ENCODE measurements at regions not wholly inside any gene's neighbourhood (a gene's known extent, or its start where the extent isn't known, plus 50 kb on each side); places are given as distances from the start of the nearest gene placed in this dataset.

DNA sequence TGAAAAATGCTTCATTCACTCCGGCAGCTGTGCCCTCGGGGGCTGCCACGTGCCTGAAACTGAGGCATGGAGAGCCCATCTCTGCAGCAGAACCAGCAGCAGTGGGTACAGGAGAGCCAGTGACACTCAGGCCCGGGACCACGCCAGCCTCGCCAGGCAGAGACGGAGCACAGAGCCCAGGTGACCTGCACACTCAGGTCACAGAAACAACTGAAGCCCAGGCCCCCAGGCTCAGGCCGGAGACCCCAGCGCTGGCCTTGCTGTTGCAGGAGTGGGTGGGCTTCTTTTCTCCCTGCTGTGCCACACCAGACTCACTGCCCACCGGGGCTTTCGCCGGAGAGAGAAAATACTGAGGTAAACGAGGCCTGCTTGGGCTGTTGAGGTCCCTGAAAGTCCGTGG, 117.3 kb downstream of the SOX1 start:
- in situ Hi-C loops (cut with MboI; ENCODE audit: low sequenced_read_pairs, unreplicated experiment) = no loop called here
- TF ChIP-seq, protein P1, sequence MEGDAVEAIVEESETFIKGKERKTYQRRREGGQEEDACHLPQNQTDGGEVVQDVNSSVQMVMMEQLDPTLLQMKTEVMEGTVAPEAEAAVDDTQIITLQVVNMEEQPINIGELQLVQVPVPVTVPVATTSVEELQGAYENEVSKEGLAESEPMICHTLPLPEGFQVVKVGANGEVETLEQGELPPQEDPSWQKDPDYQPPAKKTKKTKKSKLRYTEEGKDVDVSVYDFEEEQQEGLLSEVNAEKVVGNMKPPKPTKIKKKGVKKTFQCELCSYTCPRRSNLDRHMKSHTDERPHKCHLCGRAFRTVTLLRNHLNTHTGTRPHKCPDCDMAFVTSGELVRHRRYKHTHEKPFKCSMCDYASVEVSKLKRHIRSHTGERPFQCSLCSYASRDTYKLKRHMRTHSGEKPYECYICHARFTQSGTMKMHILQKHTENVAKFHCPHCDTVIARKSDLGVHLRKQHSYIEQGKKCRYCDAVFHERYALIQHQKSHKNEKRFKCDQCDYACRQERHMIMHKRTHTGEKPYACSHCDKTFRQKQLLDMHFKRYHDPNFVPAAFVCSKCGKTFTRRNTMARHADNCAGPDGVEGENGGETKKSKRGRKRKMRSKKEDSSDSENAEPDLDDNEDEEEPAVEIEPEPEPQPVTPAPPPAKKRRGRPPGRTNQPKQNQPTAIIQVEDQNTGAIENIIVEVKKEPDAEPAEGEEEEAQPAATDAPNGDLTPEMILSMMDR (IDR thresholded peaks at IDR 0.05; ENCODE audit: borderline replicate concordance, control extremely low read depth, extremely low read depth, insufficient read depth, missing control alignments) = no peak
- no peak for DNase-seq (ENCODE audit: low spot score)

DNA sequence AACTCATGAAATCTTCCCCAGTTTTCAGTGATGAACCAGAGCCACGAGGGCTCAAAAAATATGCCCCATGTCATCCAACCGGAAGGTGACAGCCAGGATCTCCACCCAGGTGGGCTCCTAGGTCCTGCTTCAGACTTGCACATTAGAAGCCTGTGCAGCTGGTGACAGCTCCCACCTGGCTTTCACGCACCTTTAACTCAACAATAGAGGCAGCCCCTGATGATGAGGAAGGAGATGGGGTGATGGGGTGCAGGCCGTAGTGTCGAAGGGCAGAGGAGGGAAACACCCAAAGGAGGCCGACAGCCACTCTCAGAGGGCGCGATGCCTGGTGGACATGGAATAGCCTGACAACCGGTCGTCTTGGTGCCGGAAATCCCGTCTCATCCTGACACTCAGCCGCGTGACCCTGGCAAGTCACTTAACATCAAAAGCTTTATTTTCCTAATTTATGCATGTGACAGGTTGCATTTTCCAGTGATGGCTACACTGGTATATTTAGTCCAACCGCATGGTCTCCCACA, 118.0 kb downstream of the SOX1 start:
- in situ Hi-C loops (cut with MboI; ENCODE audit: low sequenced_read_pairs, unreplicated experiment) = no loop called here
- TF ChIP-seq, protein P1 (IDR thresholded peaks at IDR 0.05; ENCODE audit: borderline replicate concordance, control extremely low read depth, extremely low read depth, insufficient read depth, missing control alignments) = no peak
- no peak for DNase-seq (ENCODE audit: low spot score)

DNA sequence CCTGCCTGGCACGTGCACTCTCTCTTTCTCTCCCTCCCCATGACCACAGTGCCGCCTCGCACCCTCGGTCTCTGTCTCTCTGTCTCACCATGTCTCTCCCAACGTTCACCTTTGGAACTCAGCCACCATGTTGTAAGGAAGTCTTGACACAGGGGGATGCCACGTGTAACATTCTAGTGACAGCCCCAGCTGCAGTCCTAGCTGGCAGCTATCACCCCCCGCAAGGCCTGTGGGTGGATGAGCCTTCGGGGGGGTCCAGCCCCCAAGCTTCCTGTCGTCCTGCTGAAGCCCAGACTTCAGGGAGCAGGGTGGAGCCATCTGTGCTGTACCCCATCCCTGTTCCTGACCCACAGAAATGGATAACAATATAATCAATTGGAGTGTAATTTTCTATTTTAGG, 118.5 kb downstream of the SOX1 start:
- in situ Hi-C loops (cut with MboI; ENCODE audit: low sequenced_read_pairs, unreplicated experiment) = no loop called here
- TF ChIP-seq, protein P1 (IDR thresholded peaks at IDR 0.05; ENCODE audit: borderline replicate concordance, control extremely low read depth, extremely low read depth, insufficient read depth, missing control alignments) = no peak
- no peak for DNase-seq (ENCODE audit: low spot score)

DNA sequence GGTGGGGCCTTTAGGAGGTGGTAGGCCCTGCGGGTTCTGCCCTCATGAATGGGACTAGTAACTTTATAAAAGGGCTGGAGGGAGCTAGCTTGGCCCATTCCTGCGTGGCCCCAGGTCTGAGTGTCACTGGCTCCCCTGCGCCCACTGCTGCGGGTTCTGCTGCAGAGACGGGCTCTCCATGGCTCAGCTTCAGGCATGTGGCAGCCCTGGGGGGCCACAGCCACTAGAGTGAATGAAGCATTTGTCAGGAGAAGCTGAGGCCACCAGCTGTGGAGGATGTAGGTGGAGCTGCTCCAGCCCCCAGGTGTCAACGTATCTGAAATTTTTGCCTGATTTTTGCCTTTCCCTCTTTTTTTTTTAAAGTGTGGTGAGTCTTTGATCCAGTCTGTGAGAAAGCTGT, 119.1 kb downstream of the SOX1 start:
- TF ChIP-seq, protein P1 (IDR thresholded peaks at IDR 0.05; ENCODE audit: borderline replicate concordance, control extremely low read depth, extremely low read depth, insufficient read depth, missing control alignments) = no peak
- in situ Hi-C loops (cut with MboI; ENCODE audit: low sequenced_read_pairs, unreplicated experiment) = no loop called here
- no peak for DNase-seq (ENCODE audit: low spot score)

DNA sequence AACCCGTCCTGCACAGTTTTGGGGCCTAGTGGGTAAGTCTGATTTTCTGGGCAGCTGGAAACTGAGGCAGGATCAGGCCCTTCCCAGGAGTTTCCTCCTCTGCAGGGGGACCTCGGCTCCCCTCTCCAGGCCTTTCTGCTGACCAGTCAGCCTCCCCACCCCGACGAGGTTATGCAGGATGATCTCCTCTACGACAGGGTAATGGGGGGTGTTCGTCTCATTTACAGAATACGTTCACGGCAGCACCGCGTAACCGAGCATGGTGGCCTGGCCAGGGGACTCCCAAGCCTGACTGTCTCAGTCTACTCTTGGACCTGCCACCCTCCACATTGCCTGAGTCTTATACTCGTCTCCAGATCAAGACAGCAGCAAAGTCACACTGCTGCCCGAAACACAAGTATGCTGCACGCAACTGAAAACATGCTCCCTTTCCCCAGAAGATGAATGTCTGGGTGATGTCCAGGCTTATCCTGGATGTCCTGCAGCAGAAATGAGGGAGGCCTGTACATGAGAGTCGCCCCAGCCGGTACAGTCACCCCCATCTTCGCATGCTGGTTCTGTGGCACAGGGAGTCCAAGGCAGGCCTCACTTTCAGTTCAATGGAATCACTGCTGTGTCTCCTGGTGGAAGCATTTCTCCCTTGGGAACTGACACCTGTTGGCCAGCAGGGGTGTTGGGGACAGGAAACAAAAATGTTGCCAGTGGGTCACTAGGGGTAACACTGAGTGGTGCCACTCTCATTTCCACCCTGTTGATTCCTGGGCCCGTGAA, 120.8 kb downstream of the SOX1 start:
- DNase-seq (ENCODE audit: low spot score) = no peak
- TF ChIP-seq, protein P1 (IDR thresholded peaks at IDR 0.05; ENCODE audit: borderline replicate concordance, control extremely low read depth, extremely low read depth, insufficient read depth, missing control alignments) = no peak
- in situ Hi-C loops (cut with MboI; ENCODE audit: low sequenced_read_pairs, unreplicated experiment) = no loop called here

DNA sequence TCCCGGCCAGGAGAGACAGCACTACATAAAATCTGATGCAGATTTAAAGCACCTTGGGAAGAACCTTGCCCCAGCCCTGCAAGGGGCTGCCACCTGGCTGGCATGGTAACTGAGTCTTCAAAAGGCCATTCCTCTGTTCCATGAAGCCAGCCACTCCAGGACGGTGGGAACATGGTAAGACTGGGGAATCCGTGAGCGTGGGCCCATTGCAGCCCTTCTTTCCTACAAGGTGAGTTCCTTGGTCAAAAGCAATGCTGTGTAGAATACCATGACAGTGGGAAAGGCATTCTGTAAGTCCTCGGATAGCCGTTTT, 121.3 kb downstream of the SOX1 start:
- in situ Hi-C loops (cut with MboI; ENCODE audit: low sequenced_read_pairs, unreplicated experiment) = no loop called here
- TF ChIP-seq, protein P1 (IDR thresholded peaks at IDR 0.05; ENCODE audit: borderline replicate concordance, control extremely low read depth, extremely low read depth, insufficient read depth, missing control alignments) = no peak
- DNase-seq (ENCODE audit: low spot score) = no peak

Data from GM13976 (cell line).